ENCODE measurements at regions not wholly inside any gene's neighbourhood (a gene's known extent, or its start where the extent isn't known, plus 50 kb on each side); places are given as distances from the start of the nearest gene placed in this dataset.

DNA sequence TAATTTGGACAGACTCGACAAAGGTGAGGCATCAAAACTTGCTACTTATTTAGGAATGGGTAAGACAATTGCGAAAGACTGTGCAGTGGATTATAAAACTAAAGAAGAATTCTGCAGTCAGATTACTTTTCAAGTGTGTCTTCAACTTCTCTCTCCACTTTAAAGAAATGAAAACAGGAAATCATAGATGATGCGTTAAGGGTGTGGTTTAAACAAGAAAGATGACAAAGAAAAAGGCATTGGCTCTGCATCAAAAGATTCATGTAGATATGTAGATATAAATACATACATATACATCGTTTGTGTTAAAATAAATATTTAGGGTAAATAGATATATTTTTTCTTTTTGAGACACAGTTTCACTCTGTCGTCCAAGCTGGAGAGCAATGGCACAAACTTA, 74.6 kb upstream of the PARP11 start:
- no peaks in the 10 kb centered on the region for H4K20me1 ChIP-seq (ENCODE audit: insufficient read depth, low read length)
- no peak overlapping the region for H3K27ac ChIP-seq (ENCODE audit: extremely low read length, insufficient read depth, low read length)
- ATAC-seq = no peak

More for the DNA sequence above, 74.6 kb upstream of the PARP11 start:
- H3K27me3 ChIP-seq (ENCODE audit: control insufficient read depth in 1 of 2, insufficient read depth in 2 of 2, low read length in 2 of 2) = peaks cover 4 to 38% of the 10 kb centered on the region in 2 experiments; a peak in 4 of 5 replicates
- ChIA-PET POLR2A (no interaction called here), CTCF (ENCODE audit: low intra/inter-chr PET ratio, low total read pairs) (no interaction called here)
- no peaks in the 10 kb centered on the region for H3K36me3 ChIP-seq (replicated peaks in 1 of 2; ENCODE audit: control insufficient read depth in 1 of 2, insufficient read depth in 2 of 2, low read length in 2 of 2)
- H3K9me3 ChIP-seq (ENCODE audit: low read length) = no peaks in the 10 kb centered on the region
- H3K9ac ChIP-seq (ENCODE audit: insufficient read depth, low read depth, low read length) = no peak overlapping the region
- no peak for DNase-seq (ENCODE audit: low spot score)
- whole genome bisulfite sequencing (ENCODE audit: low lambda C conversion rate) = 43% methylated on average over 5 of the region's 5 CpGs
- in situ Hi-C loops (cut with HindIII; ENCODE audit: extremely low pct_ligation_motif_present, low pct_unique_long_range_greater_than_20kb) = no loop called here
- TF ChIP-seq ZNF251 (CRISPR knock-in tag; IDR thresholded peaks at IDR 0.05) (no peak), HDAC2 (CRISPR knock-in tag; IDR thresholded peaks at IDR 0.05) (no peak), PTBP1 (IDR thresholded peaks at IDR 0.05; ENCODE audit: low read depth, low read length, poor library complexity, severe bottlenecking) (no peak), ZSCAN9 (CRISPR knock-in tag; IDR thresholded peaks at IDR 0.05; ENCODE audit: borderline replicate concordance) (no peak), TBX3 (IDR thresholded peaks at IDR 0.05; ENCODE audit: borderline replicate concordance) (no peak), ZNF674 (CRISPR knock-in tag; IDR thresholded peaks at IDR 0.05; ENCODE audit: low read depth) (no peak), HNRNPK (IDR thresholded peaks at IDR 0.05; ENCODE audit: low read depth, low read length, poor library complexity, severe bottlenecking) (no peak), IKZF1 (IDR thresholded peaks at IDR 0.05) (no peak), PHF21A (CRISPR knock-in tag; IDR thresholded peaks at IDR 0.05) (no peak), LCORL (IDR thresholded peaks at IDR 0.05) (no peak), LCORL (CRISPR knock-in tag; IDR thresholded peaks at IDR 0.05) (no peak), ZNF292 (CRISPR knock-in tag; IDR thresholded peaks at IDR 0.05; ENCODE audit: borderline replicate concordance, low read depth) (no peak), KLF16 (CRISPR knock-in tag; IDR thresholded peaks at IDR 0.05) (no peak)
- TF ChIP-seq, protein P1, sequence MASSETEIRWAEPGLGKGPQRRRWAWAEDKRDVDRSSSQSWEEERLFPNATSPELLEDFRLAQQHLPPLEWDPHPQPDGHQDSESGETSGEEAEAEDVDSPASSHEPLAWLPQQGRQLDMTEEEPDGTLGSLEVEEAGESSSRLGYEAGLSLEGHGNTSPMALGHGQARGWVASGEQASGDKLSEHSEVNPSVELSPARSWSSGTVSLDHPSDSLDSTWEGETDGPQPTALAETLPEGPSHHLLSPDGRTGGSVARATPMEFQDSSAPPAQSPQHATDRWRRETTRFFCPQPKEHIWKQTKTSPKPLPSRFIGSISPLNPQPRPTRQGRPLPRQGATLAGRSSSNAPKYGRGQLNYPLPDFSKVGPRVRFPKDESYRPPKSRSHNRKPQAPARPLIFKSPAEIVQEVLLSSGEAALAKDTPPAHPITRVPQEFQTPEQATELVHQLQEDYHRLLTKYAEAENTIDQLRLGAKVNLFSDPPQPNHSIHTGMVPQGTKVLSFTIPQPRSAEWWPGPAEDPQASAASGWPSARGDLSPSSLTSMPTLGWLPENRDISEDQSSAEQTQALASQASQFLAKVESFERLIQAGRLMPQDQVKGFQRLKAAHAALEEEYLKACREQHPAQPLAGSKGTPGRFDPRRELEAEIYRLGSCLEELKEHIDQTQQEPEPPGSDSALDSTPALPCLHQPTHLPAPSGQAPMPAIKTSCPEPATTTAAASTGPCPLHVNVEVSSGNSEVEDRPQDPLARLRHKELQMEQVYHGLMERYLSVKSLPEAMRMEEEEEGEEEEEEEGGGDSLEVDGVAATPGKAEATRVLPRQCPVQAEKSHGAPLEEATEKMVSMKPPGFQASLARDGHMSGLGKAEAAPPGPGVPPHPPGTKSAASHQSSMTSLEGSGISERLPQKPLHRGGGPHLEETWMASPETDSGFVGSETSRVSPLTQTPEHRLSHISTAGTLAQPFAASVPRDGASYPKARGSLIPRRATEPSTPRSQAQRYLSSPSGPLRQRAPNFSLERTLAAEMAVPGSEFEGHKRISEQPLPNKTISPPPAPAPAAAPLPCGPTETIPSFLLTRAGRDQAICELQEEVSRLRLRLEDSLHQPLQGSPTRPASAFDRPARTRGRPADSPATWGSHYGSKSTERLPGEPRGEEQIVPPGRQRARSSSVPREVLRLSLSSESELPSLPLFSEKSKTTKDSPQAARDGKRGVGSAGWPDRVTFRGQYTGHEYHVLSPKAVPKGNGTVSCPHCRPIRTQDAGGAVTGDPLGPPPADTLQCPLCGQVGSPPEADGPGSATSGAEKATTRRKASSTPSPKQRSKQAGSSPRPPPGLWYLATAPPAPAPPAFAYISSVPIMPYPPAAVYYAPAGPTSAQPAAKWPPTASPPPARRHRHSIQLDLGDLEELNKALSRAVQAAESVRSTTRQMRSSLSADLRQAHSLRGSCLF (CRISPR knock-in tag; IDR thresholded peaks at IDR 0.05; ENCODE audit: borderline replicate concordance) = no peak
- TF ChIP-seq, protein P2, sequence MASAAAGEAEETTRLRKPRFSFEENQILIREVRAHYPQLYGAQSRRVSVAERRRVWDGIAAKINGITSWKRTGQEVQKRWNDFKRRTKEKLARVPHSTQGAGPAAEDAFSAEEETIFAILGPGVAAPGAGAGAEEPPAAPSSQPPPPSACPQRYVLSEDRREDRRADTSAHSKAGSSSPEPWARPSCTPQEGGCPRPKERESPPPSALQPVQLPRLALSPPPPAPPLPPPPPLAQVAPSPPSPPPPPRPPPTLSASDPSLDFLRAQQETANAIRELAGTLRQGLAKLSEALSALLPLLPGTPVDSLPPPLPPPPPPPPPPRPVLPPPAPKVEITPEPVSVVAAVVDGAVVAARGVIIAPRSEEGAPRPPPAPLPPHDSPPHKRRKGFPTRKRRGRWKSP (CRISPR knock-in tag; IDR thresholded peaks at IDR 0.05) = no peak
- TF ChIP-seq, protein P3, sequence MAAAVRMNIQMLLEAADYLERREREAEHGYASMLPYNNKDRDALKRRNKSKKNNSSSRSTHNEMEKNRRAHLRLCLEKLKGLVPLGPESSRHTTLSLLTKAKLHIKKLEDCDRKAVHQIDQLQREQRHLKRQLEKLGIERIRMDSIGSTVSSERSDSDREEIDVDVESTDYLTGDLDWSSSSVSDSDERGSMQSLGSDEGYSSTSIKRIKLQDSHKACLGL (CRISPR knock-in tag; IDR thresholded peaks at IDR 0.05) = no peak
- TF ChIP-seq, protein P4, sequence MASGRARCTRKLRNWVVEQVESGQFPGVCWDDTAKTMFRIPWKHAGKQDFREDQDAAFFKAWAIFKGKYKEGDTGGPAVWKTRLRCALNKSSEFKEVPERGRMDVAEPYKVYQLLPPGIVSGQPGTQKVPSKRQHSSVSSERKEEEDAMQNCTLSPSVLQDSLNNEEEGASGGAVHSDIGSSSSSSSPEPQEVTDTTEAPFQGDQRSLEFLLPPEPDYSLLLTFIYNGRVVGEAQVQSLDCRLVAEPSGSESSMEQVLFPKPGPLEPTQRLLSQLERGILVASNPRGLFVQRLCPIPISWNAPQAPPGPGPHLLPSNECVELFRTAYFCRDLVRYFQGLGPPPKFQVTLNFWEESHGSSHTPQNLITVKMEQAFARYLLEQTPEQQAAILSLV (CRISPR knock-in tag; IDR thresholded peaks at IDR 0.05; ENCODE audit: borderline replicate concordance) = no peak
- TF ChIP-seq, protein P5, sequence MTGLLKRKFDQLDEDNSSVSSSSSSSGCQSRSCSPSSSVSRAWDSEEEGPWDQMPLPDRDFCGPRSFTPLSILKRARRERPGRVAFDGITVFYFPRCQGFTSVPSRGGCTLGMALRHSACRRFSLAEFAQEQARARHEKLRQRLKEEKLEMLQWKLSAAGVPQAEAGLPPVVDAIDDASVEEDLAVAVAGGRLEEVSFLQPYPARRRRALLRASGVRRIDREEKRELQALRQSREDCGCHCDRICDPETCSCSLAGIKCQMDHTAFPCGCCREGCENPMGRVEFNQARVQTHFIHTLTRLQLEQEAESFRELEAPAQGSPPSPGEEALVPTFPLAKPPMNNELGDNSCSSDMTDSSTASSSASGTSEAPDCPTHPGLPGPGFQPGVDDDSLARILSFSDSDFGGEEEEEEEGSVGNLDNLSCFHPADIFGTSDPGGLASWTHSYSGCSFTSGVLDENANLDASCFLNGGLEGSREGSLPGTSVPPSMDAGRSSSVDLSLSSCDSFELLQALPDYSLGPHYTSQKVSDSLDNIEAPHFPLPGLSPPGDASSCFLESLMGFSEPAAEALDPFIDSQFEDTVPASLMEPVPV (CRISPR knock-in tag; IDR thresholded peaks at IDR 0.05) = no peak
- no peak overlapping the region for H2AFZ ChIP-seq (ENCODE audit: low read length)
- no peaks in the 10 kb centered on the region for H3K79me2 ChIP-seq (ENCODE audit: insufficient read depth, low read length)
- H3K4me3 ChIP-seq (replicated peaks in 1 of 3; ENCODE audit: insufficient read depth in 1 of 3, low read depth in 2 of 3, low read length in 3 of 3) = no peak overlapping the region
- peaks cover 9% of the 10 kb centered on the region for H3K4me1 ChIP-seq (ENCODE audit: insufficient read depth, low read length)
- no peak overlapping the region for H3K4me2 ChIP-seq (ENCODE audit: low read depth, low read length)
- FAIRE-seq = no peak
- BruUV-seq (replicated peaks) = no TSS peak
- intact Hi-C loops (cut with micrococcal nuclease; ENCODE audit: unreplicated experiment) = no loop called here
